IMR-90 (cell line): ENCODE measurements at regions not wholly inside any gene's neighbourhood (a gene's known extent, or its start where the extent isn't known, plus 50 kb on each side); places are given as distances from the start of the nearest gene placed in this dataset.

ENCODE experiments used
- ATAC-seq: fragments of 200-7000 bp; cut with Tn5 transposase; 2 replicates; pipeline ENCODE4 v1.9.1; 2020; ENCODE audit warnings: low read depth, mild to moderate bottlenecking, moderate library complexity
- BruUV-seq: library from RNA; stranded (reverse); fragments of 400-500 nt; replicated peaks from 2 replicates; lab custom pipeline; 2021; lab: Mats Ljungman, UMichigan
- CTCF ChIA-PET: fragments of 300-600 bp; formaldehyde crosslinking; extraction: SDS; loops from one replicate; lab custom pipeline; 2021; ENCODE audit warnings: antibody characterized with exemption; lab: Yijun Ruan, JAX
- POLR2A ChIA-PET: fragments of 300-600 bp; sonication (Branson Sonifier 250); formaldehyde crosslinking; loops from one replicate; lab custom pipeline; 2022; ENCODE audit warnings: antibody characterized with exemption; ENCODE audit not compliant: unreplicated experiment; lab: Charles Lee
- DNase-seq: peaks from one replicate; pipeline ENCODE4 v3.0.0; 2013
- H2AFZ ChIP-seq: replicated peaks from 2 replicates; pipeline ENCODE3; 2013; ENCODE audit warnings: low read length, mild to moderate bottlenecking; ENCODE audit not compliant: poor library complexity
- H2AK5ac ChIP-seq: 2 replicates; pipeline ENCODE4 v1.6.1; 2013; ENCODE audit warnings: low read depth, low read length, inconsistent platforms
- H2AK9ac ChIP-seq: replicated peaks from 2 replicates; pipeline ENCODE3; 2013; ENCODE audit warnings: mild to moderate bottlenecking, low read depth, low read length, moderate library complexity; ENCODE audit not compliant: poor library complexity
- H2BK120ac ChIP-seq: 2 replicates; pipeline ENCODE4 v1.6.1; 2013; ENCODE audit warnings: low read depth, low read length, inconsistent platforms
- H2BK15ac ChIP-seq: 3 replicates; pipeline ENCODE4 v1.6.1; 2013; ENCODE audit warnings: low read depth, low read length, inconsistent platforms
- H2BK20ac ChIP-seq: 2 replicates; pipeline ENCODE4 v1.6.1; 2013; ENCODE audit warnings: low read depth, mild to moderate bottlenecking, inconsistent platforms, low read length, moderate library complexity
- H2BK5ac ChIP-seq: 2 replicates; pipeline ENCODE4 v1.6.1; 2013; ENCODE audit warnings: mild to moderate bottlenecking, low read depth, low read length, inconsistent platforms; ENCODE audit not compliant: poor library complexity, severe bottlenecking
- H3K14ac ChIP-seq: replicated peaks from 2 replicates; pipeline ENCODE4 v1.6.1; 2013; ENCODE audit warnings: low read depth, low read length, inconsistent platforms
- H3K18ac ChIP-seq: 2 replicates; pipeline ENCODE4 v1.6.1; 2013; ENCODE audit warnings: low read depth, low read length, control low read depth
- H3K23ac ChIP-seq: 2 replicates; pipeline ENCODE4 v1.6.1; 2013; ENCODE audit warnings: low read depth, low read length, inconsistent platforms
- H3K27ac ChIP-seq: 2 replicates; pipeline ENCODE4 v1.5.1; 2013; ENCODE audit warnings: mild to moderate bottlenecking, control low read depth, low read length; ENCODE audit not compliant: insufficient read depth
- H3K27me3 ChIP-seq: 2 replicates; pipeline ENCODE4 v1.6.1; 2013; ENCODE audit warnings: low read length; ENCODE audit not compliant: control insufficient read depth, insufficient read depth
- H3K36me3 ChIP-seq: 2 replicates; pipeline ENCODE4 v1.6.1; 2013; ENCODE audit warnings: low read length, mixed read lengths; ENCODE audit not compliant: control insufficient read depth, insufficient read depth
- H3K4ac ChIP-seq: 2 replicates; pipeline ENCODE4 v1.6.1; 2013; ENCODE audit warnings: low read depth, low read length, inconsistent platforms
- H3K4me1 ChIP-seq: 2 replicates; pipeline ENCODE4 v1.6.1; 2013; ENCODE audit warnings: low read length, mixed read lengths; ENCODE audit not compliant: control insufficient read depth, insufficient read depth
- H3K4me2 ChIP-seq: 2 replicates; pipeline ENCODE4 v1.6.1; 2013; ENCODE audit warnings: low read depth, mild to moderate bottlenecking, control low read depth, low read length, moderate library complexity
- H3K4me3 ChIP-seq: 2 replicates; pipeline ENCODE4 v1.5.1; 2013; ENCODE audit warnings: low read depth, mild to moderate bottlenecking, control low read depth, low read length, moderate library complexity; ENCODE audit not compliant: insufficient read depth
- H3K56ac ChIP-seq: 2 replicates; pipeline ENCODE4 v1.6.1; 2013; ENCODE audit warnings: low read length, inconsistent platforms; ENCODE audit not compliant: insufficient read depth; ENCODE audit errors: extremely low read depth
- H3K79me1 ChIP-seq, 2 experiments: 2 replicates each; pipeline ENCODE4 v1.6.1; 2013; ENCODE audit warnings: low read length in 2 of 2, inconsistent platforms in 1 of 2, low read depth in 1 of 2
- H3K9ac ChIP-seq: 2 replicates; pipeline ENCODE4 v1.6.1; 2013; ENCODE audit warnings: low read depth, low read length, control low read depth
- H3K9me1 ChIP-seq: 2 replicates; pipeline ENCODE4 v1.6.1; 2013; ENCODE audit warnings: low read length, inconsistent platforms; ENCODE audit not compliant: insufficient read depth
- H3K9me3 ChIP-seq: 2 replicates; pipeline ENCODE4 v1.6.1; 2013; ENCODE audit warnings: low read length; ENCODE audit not compliant: control insufficient read depth, insufficient read depth
- H4K20me1 ChIP-seq: 2 replicates; pipeline ENCODE4 v1.6.1; 2013; ENCODE audit warnings: low read length, inconsistent platforms; ENCODE audit not compliant: insufficient read depth
- H4K5ac ChIP-seq: 2 replicates; pipeline ENCODE4 v1.6.1; 2013; ENCODE audit warnings: mild to moderate bottlenecking, low read depth, low read length, control low read depth
- H4K8ac ChIP-seq, 2 experiments: 2 replicates each; pipeline ENCODE4 v1.6.1; 2013; ENCODE audit warnings: low read depth in 2 of 2, low read length in 2 of 2, control low read depth in 1 of 2, inconsistent platforms in 1 of 2
- H4K91ac ChIP-seq: 2 replicates; pipeline ENCODE4 v1.6.1; 2013; ENCODE audit warnings: low read depth, low read length, inconsistent platforms; ENCODE audit not compliant: insufficient read depth
- BHLHE40 ChIP-seq: fragments of 150-350 bp; IDR thresholded peaks from 2 replicates; pipeline ENCODE4 v1.6.1; 2016; ENCODE audit warnings: mild to moderate bottlenecking, low read depth, low read length
- CEBPB ChIP-seq: IDR thresholded peaks from 2 replicates; pipeline ENCODE4 v1.6.1; 2012; ENCODE audit warnings: low read depth, low read length, improper control_type of control experiment
- CHD1 ChIP-seq: IDR thresholded peaks from 2 replicates; pipeline ENCODE4 v1.6.1; 2012; ENCODE audit warnings: low read depth, low read length, improper control_type of control experiment
- FOS ChIP-seq: fragments of 150-350 bp; IDR thresholded peaks from 2 replicates; pipeline ENCODE4 v1.6.1; 2016; ENCODE audit warnings: low read depth, low read length
- MAFK ChIP-seq: IDR thresholded peaks from 2 replicates; pipeline ENCODE4 v1.6.1; 2012; ENCODE audit warnings: low read depth, low read length, improper control_type of control experiment
- MAZ ChIP-seq: IDR thresholded peaks from 2 replicates; pipeline ENCODE4 v1.6.1; 2012; ENCODE audit warnings: low read depth, mild to moderate bottlenecking, low read length, improper control_type of control experiment, moderate library complexity, borderline replicate concordance
- MXI1 ChIP-seq: IDR thresholded peaks from 2 replicates; pipeline ENCODE4 v1.6.1; 2012; ENCODE audit warnings: low read depth, mild to moderate bottlenecking, low read length, moderate library complexity, borderline replicate concordance
- POLR2A ChIP-seq: IDR thresholded peaks from 2 replicates; pipeline ENCODE4 v1.6.1; 2012; ENCODE audit warnings: mild to moderate bottlenecking, low read depth, low read length
- RAD21 ChIP-seq: IDR thresholded peaks from 2 replicates; pipeline ENCODE4 v1.6.1; 2012; ENCODE audit warnings: low read length, improper control_type of control experiment
- RCOR1 ChIP-seq: IDR thresholded peaks from 2 replicates; pipeline ENCODE4 v1.6.1; 2012; ENCODE audit warnings: mild to moderate bottlenecking, low read length, improper control_type of control experiment; ENCODE audit not compliant: insufficient replicate concordance
- RFX5 ChIP-seq: IDR thresholded peaks from 2 replicates; pipeline ENCODE4 v1.8.0; 2012; ENCODE audit warnings: low read depth, mild to moderate bottlenecking, low read length, moderate library complexity
- SMC3 ChIP-seq: fragments of 150-350 bp; IDR thresholded peaks from 2 replicates; pipeline ENCODE4 v1.6.1; 2016; ENCODE audit warnings: low read depth, mild to moderate bottlenecking, antibody characterized with exemption, low read length, moderate library complexity
- dilution Hi-C: fragments of 300-500 bp; cut with HindIII; formaldehyde crosslinking; loops from one replicate; pipeline ENCODE4 v1.14.3; 2018; ENCODE audit warnings: low sequenced_read_pairs; ENCODE audit not compliant: unreplicated experiment
- in situ Hi-C: fragments of 300-500 bp; cut with MboI; formaldehyde crosslinking; loops from 3 replicates; pipeline ENCODE4 v1.14.3; 2019; ENCODE audit warnings: low sequenced_read_pairs, inconsistent platforms, mixed read lengths
- intact Hi-C: fragments of 100-400 bp; cut with micrococcal nuclease; formaldehyde crosslinking; loops from 2 replicates; pipeline ENCODE4 v1.10.0; 2022
- TF ChIP-seq, protein P1 (sequence below): conservative IDR thresholded peaks from 2 replicates; pipeline ENCODE4 v1.5.1; 2012; ENCODE audit warnings: mild to moderate bottlenecking, low read depth, low read length, improper control_type of control experiment
- TF ChIP-seq, protein P2 (sequence below): fragments of 150-350 bp; IDR thresholded peaks from 2 replicates; pipeline ENCODE4 v1.6.1; 2016; ENCODE audit warnings: low read depth, mild to moderate bottlenecking, low read length, moderate library complexity, borderline replicate concordance
- TF ChIP-seq, protein P3 (sequence below): fragments of 150-350 bp; IDR thresholded peaks from 2 replicates; pipeline ENCODE4 v1.6.1; 2017; ENCODE audit warnings: mild to moderate bottlenecking, antibody characterized with exemption, low read length, low read depth

DNA sequence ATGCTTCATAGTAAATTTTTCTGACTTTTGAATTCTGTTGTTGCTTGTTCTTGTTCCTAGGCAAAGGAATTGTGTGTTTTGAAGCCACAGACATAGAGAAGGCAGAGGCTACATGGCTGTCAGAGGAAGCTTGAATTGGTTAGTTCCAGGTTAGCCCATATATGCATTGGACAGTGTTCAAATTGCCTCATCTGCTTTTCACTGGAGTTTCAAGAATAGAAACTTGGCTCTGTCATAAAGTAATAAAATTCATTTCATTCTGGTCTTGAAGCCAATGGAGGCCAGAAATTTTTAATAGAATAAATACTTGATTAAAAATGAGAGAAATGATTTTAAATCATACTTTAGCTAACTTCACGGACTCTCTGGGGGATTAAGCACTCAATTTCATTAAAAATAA is 178.0 kb downstream of the YIPF5 start (continued):
- TF ChIP-seq, protein P1, sequence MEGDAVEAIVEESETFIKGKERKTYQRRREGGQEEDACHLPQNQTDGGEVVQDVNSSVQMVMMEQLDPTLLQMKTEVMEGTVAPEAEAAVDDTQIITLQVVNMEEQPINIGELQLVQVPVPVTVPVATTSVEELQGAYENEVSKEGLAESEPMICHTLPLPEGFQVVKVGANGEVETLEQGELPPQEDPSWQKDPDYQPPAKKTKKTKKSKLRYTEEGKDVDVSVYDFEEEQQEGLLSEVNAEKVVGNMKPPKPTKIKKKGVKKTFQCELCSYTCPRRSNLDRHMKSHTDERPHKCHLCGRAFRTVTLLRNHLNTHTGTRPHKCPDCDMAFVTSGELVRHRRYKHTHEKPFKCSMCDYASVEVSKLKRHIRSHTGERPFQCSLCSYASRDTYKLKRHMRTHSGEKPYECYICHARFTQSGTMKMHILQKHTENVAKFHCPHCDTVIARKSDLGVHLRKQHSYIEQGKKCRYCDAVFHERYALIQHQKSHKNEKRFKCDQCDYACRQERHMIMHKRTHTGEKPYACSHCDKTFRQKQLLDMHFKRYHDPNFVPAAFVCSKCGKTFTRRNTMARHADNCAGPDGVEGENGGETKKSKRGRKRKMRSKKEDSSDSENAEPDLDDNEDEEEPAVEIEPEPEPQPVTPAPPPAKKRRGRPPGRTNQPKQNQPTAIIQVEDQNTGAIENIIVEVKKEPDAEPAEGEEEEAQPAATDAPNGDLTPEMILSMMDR = no peak

DNA sequence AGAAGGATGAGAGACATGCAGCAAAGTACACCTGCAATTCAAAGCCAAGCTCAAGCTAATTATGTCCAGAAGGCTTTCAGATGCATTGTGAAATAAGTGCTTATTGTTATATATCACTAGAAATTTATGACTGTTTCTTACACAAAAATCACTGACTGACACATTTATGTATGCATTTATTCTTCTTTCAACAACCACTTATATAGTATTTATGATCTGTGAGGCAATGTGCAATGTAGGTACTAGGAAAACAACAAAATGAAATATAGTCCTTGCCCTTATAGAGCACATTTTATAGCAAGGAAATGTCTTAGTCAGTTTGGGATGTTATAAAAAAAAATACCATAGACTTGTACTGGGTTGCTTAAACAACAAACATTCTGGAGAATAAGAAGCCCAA is 167.6 kb downstream of the YIPF5 start:
- Histone ChIP-seq H3K9me3 (no peaks in the 10 kb centered on the region), H4K20me1 (no peaks in the 10 kb centered on the region), H2AK9ac (no peak overlapping the region), H4K8ac (no peak overlapping the region), H4K5ac (no peak overlapping the region), H2AK5ac (no peak overlapping the region), H2BK20ac (no peak overlapping the region), H2BK15ac (no peak overlapping the region), H3K18ac (no peak overlapping the region), H3K14ac (no peak overlapping the region), H3K56ac (no peak overlapping the region), H3K4me3 (no peak overlapping the region), H3K36me3 (no peaks in the 10 kb centered on the region), H3K9ac (no peak overlapping the region), H3K27me3 (no peaks in the 10 kb centered on the region), H3K9me1 (no peaks in the 10 kb centered on the region), H2AFZ (no peak overlapping the region), H3K4me1 (no peaks in the 10 kb centered on the region), H4K91ac (no peak overlapping the region), H3K23ac (no peak overlapping the region), H2BK120ac (no peak overlapping the region), H3K79me1 (no peaks in the 10 kb centered on the region), H3K4me2 (no peak overlapping the region), H3K27ac (no peak overlapping the region), H3K4ac (no peak overlapping the region), H2BK5ac (no peak overlapping the region)
- intact Hi-C loops = no loop called here
- CTCF ChIA-PET = no interaction called here
- no peak for DNase-seq
- no peak for ATAC-seq
- in situ Hi-C loops = no loop called here
- dilution Hi-C loops = no loop called here
- BruUV-seq = no TSS peak
- POLR2A ChIA-PET = no interaction called here
- TF ChIP-seq MXI1 (no peak), MAFK (no peak), RFX5 (no peak), CEBPB (no peak), SMC3 (no peak), POLR2A (no peak), RAD21 (no peak), CHD1 (no peak), RCOR1 (no peak), FOS (no peak), BHLHE40 (no peak), MAZ (no peak)
- TF ChIP-seq, protein P2, sequence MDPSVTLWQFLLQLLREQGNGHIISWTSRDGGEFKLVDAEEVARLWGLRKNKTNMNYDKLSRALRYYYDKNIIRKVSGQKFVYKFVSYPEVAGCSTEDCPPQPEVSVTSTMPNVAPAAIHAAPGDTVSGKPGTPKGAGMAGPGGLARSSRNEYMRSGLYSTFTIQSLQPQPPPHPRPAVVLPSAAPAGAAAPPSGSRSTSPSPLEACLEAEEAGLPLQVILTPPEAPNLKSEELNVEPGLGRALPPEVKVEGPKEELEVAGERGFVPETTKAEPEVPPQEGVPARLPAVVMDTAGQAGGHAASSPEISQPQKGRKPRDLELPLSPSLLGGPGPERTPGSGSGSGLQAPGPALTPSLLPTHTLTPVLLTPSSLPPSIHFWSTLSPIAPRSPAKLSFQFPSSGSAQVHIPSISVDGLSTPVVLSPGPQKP = no peak
- TF ChIP-seq, protein P3, sequence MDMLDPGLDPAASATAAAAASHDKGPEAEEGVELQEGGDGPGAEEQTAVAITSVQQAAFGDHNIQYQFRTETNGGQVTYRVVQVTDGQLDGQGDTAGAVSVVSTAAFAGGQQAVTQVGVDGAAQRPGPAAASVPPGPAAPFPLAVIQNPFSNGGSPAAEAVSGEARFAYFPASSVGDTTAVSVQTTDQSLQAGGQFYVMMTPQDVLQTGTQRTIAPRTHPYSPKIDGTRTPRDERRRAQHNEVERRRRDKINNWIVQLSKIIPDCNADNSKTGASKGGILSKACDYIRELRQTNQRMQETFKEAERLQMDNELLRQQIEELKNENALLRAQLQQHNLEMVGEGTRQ = no peak
